Activated naive CD4-positive, alpha-beta T cell treated with anti-CD3 and anti-CD28 coated beads for 36 hours (primary cell): ENCODE measurements at regions not wholly inside any gene's neighbourhood (a gene's known extent, or its start where the extent isn't known, plus 50 kb on each side); places are given as distances from the start of the nearest gene placed in this dataset.

Experiments used
- CTCF ChIA-PET: fragments of 350-600 bp; sonication (Branson Sonifier 250); formaldehyde crosslinking; loops from one replicate; lab custom pipeline; 2021; ENCODE audit warnings: antibody characterized with exemption; lab: Charles Lee
- DNase-seq: peaks from one replicate; pipeline ENCODE4 v3.0.0-alpha.2; 2020
- H3K27ac Mint-ChIP-seq: one replicate; pipeline ENCODE4 v1.8.0; 2021; ENCODE audit warnings: mild to moderate bottlenecking, mixed read lengths
- H3K27me3 Mint-ChIP-seq: one replicate; pipeline ENCODE4 v1.8.0; 2021; ENCODE audit warnings: low read depth, mixed read lengths
- H3K36me3 Mint-ChIP-seq: one replicate; pipeline ENCODE4 v1.8.0; 2021; ENCODE audit warnings: low read depth, mixed read lengths
- H3K4me1 Mint-ChIP-seq: one replicate; pipeline ENCODE4 v1.8.0; 2021; ENCODE audit warnings: low read depth, mixed read lengths
- H3K4me3 Mint-ChIP-seq: one replicate; pipeline ENCODE4 v1.8.0; 2021; ENCODE audit warnings: mild to moderate bottlenecking, moderate library complexity, mixed read lengths
- H3K9me3 Mint-ChIP-seq: one replicate; pipeline ENCODE4 v1.8.0; 2021; ENCODE audit warnings: mixed read lengths
- intact Hi-C: fragments of 100-400 bp; cut with micrococcal nuclease; formaldehyde crosslinking; loops from one replicate; pipeline ENCODE4 v1.15.1; 2023

GRCh38 chr2:22499082-22499839 lies 885.7 kb upstream of the KLHL29 start:
- no peak for DNase-seq
- no peaks in the 10 kb centered on the region for H3K36me3 Mint-ChIP-seq
- H3K9me3 Mint-ChIP-seq: peaks cover 3% of the 10 kb centered on the region
- H3K4me3 Mint-ChIP-seq: no peak overlapping the region
- no peak overlapping the region for H3K27ac Mint-ChIP-seq
- intact Hi-C loops: no loop called here
- H3K27me3 Mint-ChIP-seq: peaks cover 6% of the 10 kb centered on the region
- H3K4me1 Mint-ChIP-seq: no peaks in the 10 kb centered on the region
- CTCF ChIA-PET: no interaction called here

- CTCF ChIA-PET: no interaction called here
- intact Hi-C loops: no loop called here
- Mint-ChIP-seq H3K4me3 (no peak overlapping the region), H3K9me3 (peaks cover 3% of the 10 kb centered on the region), H3K4me1 (no peaks in the 10 kb centered on the region), H3K27ac (no peak overlapping the region), H3K27me3 (peaks cover 6% of the 10 kb centered on the region), H3K36me3 (no peaks in the 10 kb centered on the region)
- no peak for DNase-seq
Observed at GRCh38 chr2:22500555-22500935, 884.4 kb upstream of the KLHL29 start.

- Mint-ChIP-seq H3K27me3 (peaks cover 6% of the 10 kb centered on the region), H3K27ac (no peak overlapping the region), H3K9me3 (peaks cover 3% of the 10 kb centered on the region), H3K4me3 (no peak overlapping the region), H3K36me3 (no peaks in the 10 kb centered on the region), H3K4me1 (no peaks in the 10 kb centered on the region)
- intact Hi-C loops: no loop called here
- DNase-seq: no peak
- CTCF ChIA-PET: no interaction called here
Observed at GRCh38 chr2:22501851-22502250, 883.1 kb upstream of the KLHL29 start.

GRCh38 chr2:22513563-22513962 lies 871.4 kb upstream of the KLHL29 start:
- Mint-ChIP-seq H3K9me3 (no peaks in the 10 kb centered on the region), H3K36me3 (no peaks in the 10 kb centered on the region), H3K4me3 (no peak overlapping the region), H3K27me3 (no peaks in the 10 kb centered on the region), H3K27ac (no peak overlapping the region), H3K4me1 (no peaks in the 10 kb centered on the region)
- no peak for DNase-seq
- intact Hi-C loops: no loop called here
- CTCF ChIA-PET: no interaction called here

- no peaks in the 10 kb centered on the region for H3K4me1 Mint-ChIP-seq
- H3K36me3 Mint-ChIP-seq: no peaks in the 10 kb centered on the region
- H3K4me3 Mint-ChIP-seq: no peak overlapping the region
- H3K9me3 Mint-ChIP-seq: peaks cover 2% of the 10 kb centered on the region
- no peak for DNase-seq
- CTCF ChIA-PET: no interaction called here
- no peaks in the 10 kb centered on the region for H3K27me3 Mint-ChIP-seq
- intact Hi-C loops: no loop called here
- H3K27ac Mint-ChIP-seq: no peak overlapping the region
Observed at GRCh38 chr2:22517141-22517540, 867.8 kb upstream of the KLHL29 start.

- Mint-ChIP-seq H3K4me3 (no peak overlapping the region), H3K4me1 (no peaks in the 10 kb centered on the region), H3K9me3 (peaks cover 2% of the 10 kb centered on the region), H3K27me3 (no peaks in the 10 kb centered on the region), H3K27ac (no peak overlapping the region), H3K36me3 (no peaks in the 10 kb centered on the region)
- CTCF ChIA-PET: no interaction called here
- no peak for DNase-seq
- intact Hi-C loops: no loop called here
Observed at GRCh38 chr2:22518641-22519040, 866.3 kb upstream of the KLHL29 start.

- Mint-ChIP-seq H3K36me3 (no peaks in the 10 kb centered on the region), H3K27ac (no peak overlapping the region), H3K27me3 (no peaks in the 10 kb centered on the region), H3K4me1 (no peaks in the 10 kb centered on the region), H3K4me3 (no peak overlapping the region), H3K9me3 (peaks cover 6% of the 10 kb centered on the region)
- intact Hi-C loops: no loop called here
- CTCF ChIA-PET: no interaction called here
- DNase-seq: no peak
Observed at GRCh38 chr2:22520369-22521288, 864.4 kb upstream of the KLHL29 start.

- DNase-seq: no peak
- no peaks in the 10 kb centered on the region for H3K36me3 Mint-ChIP-seq
- no peak overlapping the region for H3K27ac Mint-ChIP-seq
- peaks cover 7% of the 10 kb centered on the region for H3K9me3 Mint-ChIP-seq
- intact Hi-C loops: no loop called here
- no peaks in the 10 kb centered on the region for H3K27me3 Mint-ChIP-seq
- CTCF ChIA-PET: no interaction called here
- no peaks in the 10 kb centered on the region for H3K4me1 Mint-ChIP-seq
- H3K4me3 Mint-ChIP-seq: no peak overlapping the region
Observed at GRCh38 chr2:22521620-22522019, 863.4 kb upstream of the KLHL29 start.

GRCh38 chr2:22525681-22526080 lies 859.3 kb upstream of the KLHL29 start:
- Mint-ChIP-seq H3K9me3 (peaks cover 7% of the 10 kb centered on the region), H3K36me3 (no peaks in the 10 kb centered on the region), H3K27ac (no peak overlapping the region), H3K27me3 (no peaks in the 10 kb centered on the region), H3K4me1 (no peaks in the 10 kb centered on the region), H3K4me3 (no peak overlapping the region)
- DNase-seq: no peak
- intact Hi-C loops: no loop called here
- CTCF ChIA-PET: no interaction called here

GRCh38 chr2:22530131-22530530 lies 854.8 kb upstream of the KLHL29 start:
- H3K27me3 Mint-ChIP-seq: no peaks in the 10 kb centered on the region
- no peaks in the 10 kb centered on the region for H3K36me3 Mint-ChIP-seq
- CTCF ChIA-PET: no interaction called here
- peaks cover 3% of the 10 kb centered on the region for H3K9me3 Mint-ChIP-seq
- intact Hi-C loops: no loop called here
- DNase-seq: no peak
- no peaks in the 10 kb centered on the region for H3K4me1 Mint-ChIP-seq
- H3K27ac Mint-ChIP-seq: no peak overlapping the region
- H3K4me3 Mint-ChIP-seq: no peak overlapping the region

- Mint-ChIP-seq H3K27ac (no peak overlapping the region), H3K4me3 (no peak overlapping the region), H3K9me3 (peaks cover 5% of the 10 kb centered on the region), H3K36me3 (no peaks in the 10 kb centered on the region), H3K27me3 (no peaks in the 10 kb centered on the region), H3K4me1 (no peaks in the 10 kb centered on the region)
- no peak for DNase-seq
- CTCF ChIA-PET: no interaction called here
- intact Hi-C loops: no loop called here
Observed at GRCh38 chr2:22536133-22536532, 848.8 kb upstream of the KLHL29 start.

GRCh38 chr2:22554453-22554852 lies 830.5 kb upstream of the KLHL29 start:
- no peaks in the 10 kb centered on the region for H3K9me3 Mint-ChIP-seq
- no peak overlapping the region for H3K27ac Mint-ChIP-seq
- no peak for DNase-seq
- H3K27me3 Mint-ChIP-seq: no peaks in the 10 kb centered on the region
- intact Hi-C loops: no loop called here
- no peak overlapping the region for H3K4me3 Mint-ChIP-seq
- H3K4me1 Mint-ChIP-seq: no peaks in the 10 kb centered on the region
- H3K36me3 Mint-ChIP-seq: no peaks in the 10 kb centered on the region
- CTCF ChIA-PET: no interaction called here

- no peak for DNase-seq
- no peaks in the 10 kb centered on the region for H3K36me3 Mint-ChIP-seq
- intact Hi-C loops: no loop called here
- no peaks in the 10 kb centered on the region for H3K9me3 Mint-ChIP-seq
- CTCF ChIA-PET: no interaction called here
- no peaks in the 10 kb centered on the region for H3K27me3 Mint-ChIP-seq
- no peak overlapping the region for H3K4me3 Mint-ChIP-seq
- H3K4me1 Mint-ChIP-seq: no peaks in the 10 kb centered on the region
- no peak overlapping the region for H3K27ac Mint-ChIP-seq
Observed at GRCh38 chr2:22557406-22557805, 827.6 kb upstream of the KLHL29 start.
